Naive B cell (primary cell): ENCODE measurements at regions not wholly inside any gene's neighbourhood (a gene's known extent, or its start where the extent isn't known, plus 50 kb on each side); places are given as distances from the start of the nearest gene placed in this dataset.
"Not testable (repeated sequence)": the region's sequence is repeated elsewhere in the genome, so short reads cannot be mapped to it uniquely, and the experiment has no call there.

Experiments
- ATAC-seq, 2 donors: fragments of 150-1000 bp; cut with Tn5 transposase; 2 replicates each; pipeline ENCODE4 v1.10.0; 2021; ENCODE audit warnings: low read depth in 2 of 2, mild to moderate bottlenecking in 2 of 2, moderate library complexity in 2 of 2
- DNase-seq: peaks from one replicate; pipeline ENCODE4 v3.0.0; 2022
- H3K27ac Mint-ChIP-seq, 6 donors: one replicate each; pipeline ENCODE4 v1.8.0; 2020 to 2022; ENCODE audit warnings: mild to moderate bottlenecking in 6 of 6, mixed read lengths in 6 of 6, moderate library complexity in 5 of 6, inconsistent platforms in 2 of 6
- H3K27me3 Mint-ChIP-seq, 3 donors: one replicate each; pipeline ENCODE4 v1.8.0; 2021 to 2022; ENCODE audit warnings: mixed read lengths in 3 of 3, mild to moderate bottlenecking in 1 of 3
- H3K36me3 Mint-ChIP-seq, 2 donors: one replicate each; pipeline ENCODE4 v1.8.0; 2020 to 2022; ENCODE audit warnings: mixed read lengths in 2 of 2, inconsistent platforms in 1 of 2, mild to moderate bottlenecking in 1 of 2
- H3K4me1 Mint-ChIP-seq, 3 donors: one replicate each; pipeline ENCODE4 v1.8.0; 2020 to 2022; ENCODE audit warnings: mixed read lengths in 3 of 3, inconsistent platforms in 1 of 3, mild to moderate bottlenecking in 1 of 3, moderate library complexity in 1 of 3
- H3K4me3 Mint-ChIP-seq, 8 donors: one replicate each; pipeline ENCODE4 v1.8.0; 2020 to 2022; ENCODE audit warnings: mild to moderate bottlenecking in 8 of 8, mixed read lengths in 8 of 8, moderate library complexity in 8 of 8, inconsistent platforms in 2 of 8
- H3K9me3 Mint-ChIP-seq, 7 donors: one replicate each; pipeline ENCODE4 v1.8.0; 2020 to 2022; ENCODE audit warnings: mixed read lengths in 7 of 7, mild to moderate bottlenecking in 5 of 7, inconsistent platforms in 2 of 7, moderate library complexity in 1 of 7

- no peak overlapping the region for H3K4me3 Mint-ChIP-seq
- no peaks in the 10 kb centered on the region for H3K9me3 Mint-ChIP-seq
- no peaks in the 10 kb centered on the region for H3K36me3 Mint-ChIP-seq
- H3K4me1 Mint-ChIP-seq = no peaks in the 10 kb centered on the region
- H3K27ac Mint-ChIP-seq = no peak overlapping the region
- no peaks in the 10 kb centered on the region for H3K27me3 Mint-ChIP-seq
- no peak for ATAC-seq
- DNase-seq = no peak
Measured at GRCh38 chr10:4427532-4427931, 398.5 kb upstream of the AKR1E2 start.

GRCh38 chr10:4426866-4427265 lies 399.1 kb upstream of the AKR1E2 start:
- Mint-ChIP-seq H3K9me3 (no peaks in the 10 kb centered on the region), H3K4me1 (no peaks in the 10 kb centered on the region), H3K4me3 (no peak overlapping the region), H3K27ac (no peak overlapping the region), H3K36me3 (no peaks in the 10 kb centered on the region), H3K27me3 (no peaks in the 10 kb centered on the region)
- no peak for DNase-seq
- no peak for ATAC-seq

DNA sequence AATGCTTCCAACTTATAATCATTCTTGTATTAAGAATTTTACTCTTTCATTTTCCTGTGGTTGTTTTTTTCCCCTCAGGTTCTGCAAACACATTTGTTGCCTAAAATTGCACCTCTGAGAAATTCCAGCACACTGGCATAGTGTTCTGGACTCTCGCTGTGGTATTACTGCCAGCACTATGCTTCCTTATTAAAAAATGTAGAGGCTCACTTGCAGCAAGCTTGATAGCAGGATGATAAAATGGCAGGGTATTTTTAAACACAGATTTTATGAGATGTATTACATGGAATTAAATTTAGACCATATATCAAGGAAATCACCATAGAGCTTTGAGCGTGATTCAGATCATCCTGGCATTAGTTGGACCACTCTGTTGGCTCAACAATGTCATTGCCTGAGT lies 416.7 kb upstream of the AKR1E2 start:
- ATAC-seq = no peak
- no peak overlapping the region for H3K4me3 Mint-ChIP-seq
- no peaks in the 10 kb centered on the region for H3K27me3 Mint-ChIP-seq
- no peaks in the 10 kb centered on the region for H3K36me3 Mint-ChIP-seq
- DNase-seq = no peak
- no peak overlapping the region for H3K27ac Mint-ChIP-seq
- no peaks in the 10 kb centered on the region for H3K4me1 Mint-ChIP-seq
- H3K9me3 Mint-ChIP-seq = no peaks in the 10 kb centered on the region

DNA sequence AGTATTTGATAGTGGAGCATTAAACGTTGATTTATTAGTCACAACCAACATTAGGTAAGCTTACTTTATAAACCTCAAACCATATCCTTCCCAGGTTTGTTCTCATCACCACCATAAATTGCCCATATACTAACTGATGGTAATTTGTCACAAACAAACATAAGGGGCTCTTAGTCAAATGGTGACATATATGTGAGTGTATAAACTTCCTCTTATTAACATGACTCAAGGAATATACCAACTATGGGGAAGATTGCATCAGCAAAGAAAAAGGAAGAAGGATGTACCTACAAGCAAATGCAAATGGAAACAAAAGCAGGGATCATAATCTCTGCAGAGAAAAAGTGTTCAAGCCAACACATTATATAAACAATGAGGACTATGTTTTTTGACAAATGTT lies 418.2 kb upstream of the AKR1E2 start:
- Mint-ChIP-seq H3K9me3 (no peaks in the 10 kb centered on the region), H3K27me3 (no peaks in the 10 kb centered on the region), H3K4me1 (no peaks in the 10 kb centered on the region), H3K36me3 (no peaks in the 10 kb centered on the region), H3K4me3 (no peak overlapping the region), H3K27ac (no peak overlapping the region)
- ATAC-seq (no peak), DNase-seq (no peak)

- Mint-ChIP-seq H3K36me3 (no peaks in the 10 kb centered on the region), H3K27me3 (no peaks in the 10 kb centered on the region), H3K4me1 (no peaks in the 10 kb centered on the region), H3K27ac (no peak overlapping the region), H3K9me3 (no peaks in the 10 kb centered on the region), H3K4me3 (no peak overlapping the region)
- DNase-seq = no peak
- no peak for ATAC-seq
Measured at GRCh38 chr10:4405828-4406227, 420.2 kb upstream of the AKR1E2 start.

DNA sequence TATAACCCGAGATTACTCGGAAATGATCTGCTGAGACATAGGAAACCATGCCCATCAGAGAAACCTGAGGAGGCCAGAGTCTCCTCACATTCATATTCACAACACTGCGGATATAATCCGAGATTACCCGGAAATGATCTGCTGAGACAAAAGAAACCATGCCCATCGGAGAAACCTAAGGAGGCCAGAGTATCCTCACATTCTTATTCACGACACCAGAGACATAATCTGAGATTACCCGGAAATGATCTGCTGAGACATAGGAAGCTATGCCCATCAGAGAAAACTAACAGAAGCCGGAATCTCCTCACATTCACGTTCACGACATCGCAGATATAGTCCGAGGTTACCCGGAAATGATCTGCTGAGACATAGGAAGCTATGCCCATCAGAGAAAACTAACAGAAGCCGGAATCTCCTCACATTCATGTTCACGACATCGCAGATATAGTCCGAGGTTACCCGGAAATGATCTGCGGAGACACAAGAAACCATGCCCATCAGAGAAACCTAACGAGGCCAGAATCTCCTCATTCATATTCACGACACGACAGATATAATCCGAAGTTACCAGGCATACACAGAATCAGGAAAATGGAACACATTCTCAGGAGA lies 422.3 kb upstream of the AKR1E2 start:
- DNase-seq (no peak), ATAC-seq (no peak)
- Mint-ChIP-seq H3K4me1 (no peaks in the 10 kb centered on the region), H3K27ac (no peak overlapping the region), H3K4me3 (no peak overlapping the region), H3K9me3 (no peaks in the 10 kb centered on the region), H3K27me3 (no peaks in the 10 kb centered on the region), H3K36me3 (no peaks in the 10 kb centered on the region)

DNA sequence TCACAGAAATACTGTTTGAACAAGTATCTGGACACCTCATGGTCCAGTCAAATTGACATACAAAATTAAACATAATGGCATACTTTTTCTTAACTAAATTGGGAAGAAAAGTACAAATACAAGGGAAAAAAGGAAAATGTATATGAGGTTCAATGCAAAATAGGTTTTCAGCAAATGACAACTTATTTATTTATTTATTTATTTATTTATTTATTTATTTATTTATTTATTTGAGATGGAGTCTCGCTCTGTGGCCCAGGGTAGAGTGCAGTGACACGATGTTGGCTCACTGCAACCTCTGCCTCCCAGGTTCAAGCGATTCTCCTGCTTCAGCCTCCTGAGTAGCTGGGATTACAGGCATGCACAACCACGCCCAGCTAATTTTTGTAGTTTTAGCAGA lies 424.9 kb upstream of the AKR1E2 start:
- H3K4me3 Mint-ChIP-seq, H3K27ac Mint-ChIP-seq: not testable (repeated sequence)

DNA sequence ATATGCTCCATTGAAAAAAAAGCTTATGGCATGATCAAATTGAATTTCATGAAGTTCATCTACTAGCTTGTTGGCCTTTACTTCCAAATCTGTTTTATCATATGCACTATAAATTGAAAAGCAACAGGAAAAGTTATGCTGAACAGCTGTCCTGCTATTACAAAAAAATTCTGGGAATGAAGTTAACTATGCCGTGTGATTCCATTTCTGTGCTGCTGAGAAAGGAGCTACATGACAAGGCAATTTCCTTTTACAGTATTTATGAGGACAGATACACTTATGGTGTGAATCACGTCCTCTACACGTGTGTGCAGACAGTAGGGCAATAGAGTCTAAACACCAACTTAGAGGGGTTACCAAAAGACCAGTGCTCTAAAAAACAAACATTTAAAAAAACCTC lies 426.5 kb upstream of the AKR1E2 start:
- Mint-ChIP-seq H3K27me3 (no peaks in the 10 kb centered on the region), H3K36me3 (no peaks in the 10 kb centered on the region), H3K9me3 (no peaks in the 10 kb centered on the region), H3K4me1 (no peaks in the 10 kb centered on the region), H3K4me3 (no peak overlapping the region), H3K27ac (no peak overlapping the region)
- DNase-seq (no peak), ATAC-seq (no peak)

More for the DNA sequence above, 424.9 kb upstream of the AKR1E2 start:
- H3K36me3 Mint-ChIP-seq, H3K9me3 Mint-ChIP-seq, ATAC-seq, H3K27me3 Mint-ChIP-seq, H3K4me1 Mint-ChIP-seq, DNase-seq: not testable (repeated sequence)

- no peaks in the 10 kb centered on the region for H3K36me3 Mint-ChIP-seq
- no peaks in the 10 kb centered on the region for H3K9me3 Mint-ChIP-seq
- H3K27ac Mint-ChIP-seq = no peak overlapping the region
- ATAC-seq (no peak), DNase-seq (no peak)
- H3K4me1 Mint-ChIP-seq = no peaks in the 10 kb centered on the region
- H3K4me3 Mint-ChIP-seq = no peak overlapping the region
- no peaks in the 10 kb centered on the region for H3K27me3 Mint-ChIP-seq
Measured at GRCh38 chr10:4398602-4399001, 427.4 kb upstream of the AKR1E2 start.

GRCh38 chr10:4397337-4397736 lies 428.7 kb upstream of the AKR1E2 start:
- Mint-ChIP-seq H3K9me3 (no peaks in the 10 kb centered on the region), H3K4me3 (no peak overlapping the region), H3K4me1 (no peaks in the 10 kb centered on the region), H3K27me3 (no peaks in the 10 kb centered on the region), H3K27ac (no peak overlapping the region), H3K36me3 (no peaks in the 10 kb centered on the region)
- ATAC-seq = no peak
- no peak for DNase-seq

- ATAC-seq = no peak
- H3K27me3 Mint-ChIP-seq = peaks cover 0 to 3% (median 2%) of the 10 kb centered on the region in 3 donors
- no peak overlapping the region for H3K4me3 Mint-ChIP-seq
- no peak for DNase-seq
- H3K36me3 Mint-ChIP-seq = no peaks in the 10 kb centered on the region
- H3K27ac Mint-ChIP-seq = no peak overlapping the region
- no peaks in the 10 kb centered on the region for H3K9me3 Mint-ChIP-seq
- H3K4me1 Mint-ChIP-seq = no peaks in the 10 kb centered on the region
Measured at GRCh38 chr10:4396401-4397283, 429.4 kb upstream of the AKR1E2 start.

DNA sequence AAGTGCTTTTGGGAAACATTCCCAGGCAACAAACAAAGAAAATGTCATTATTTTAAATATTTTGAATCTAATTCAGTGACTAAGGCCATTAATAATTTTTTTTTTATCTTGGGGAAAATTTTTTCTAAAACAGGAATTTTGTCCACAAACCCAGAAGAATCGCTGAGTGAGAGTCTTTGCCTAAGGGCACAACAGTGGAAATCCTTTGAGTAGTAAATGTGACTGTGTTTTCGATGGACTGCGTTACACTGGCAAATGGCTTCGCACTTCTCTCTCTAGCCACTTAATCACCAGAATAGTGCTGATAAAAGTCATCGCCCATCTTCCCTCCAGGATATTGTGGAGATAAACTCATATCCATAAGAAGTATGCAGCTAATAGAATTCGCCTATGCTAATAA lies 430.3 kb upstream of the AKR1E2 start:
- Mint-ChIP-seq H3K36me3 (no peaks in the 10 kb centered on the region), H3K9me3 (no peaks in the 10 kb centered on the region), H3K4me1 (no peaks in the 10 kb centered on the region), H3K27ac (no peak overlapping the region), H3K4me3 (no peak overlapping the region), H3K27me3 (peaks cover 0 to 6% (median 6%) of the 10 kb centered on the region in 3 donors)
- DNase-seq = no peak
- no peak for ATAC-seq

DNA sequence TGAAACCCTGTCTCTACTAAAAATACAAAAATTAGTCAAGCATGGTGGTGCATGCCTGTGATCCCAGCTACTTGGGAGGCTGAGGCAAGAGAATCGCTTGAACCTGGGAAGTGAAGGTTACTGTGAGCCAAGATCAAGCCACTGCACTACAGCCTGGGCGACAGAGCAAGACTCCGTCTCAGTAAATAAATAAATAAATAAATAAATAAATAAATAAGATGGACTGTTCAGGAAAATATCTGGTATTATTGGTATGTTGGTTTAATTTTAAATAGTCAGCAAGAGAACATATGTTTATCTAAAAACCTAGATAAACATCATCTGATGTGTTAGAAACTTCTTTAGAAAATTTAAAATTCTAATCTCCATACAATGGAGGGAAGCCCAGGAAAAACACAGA lies 431.6 kb upstream of the AKR1E2 start:
- H3K27ac Mint-ChIP-seq, H3K9me3 Mint-ChIP-seq, H3K36me3 Mint-ChIP-seq, ATAC-seq, H3K4me3 Mint-ChIP-seq, H3K4me1 Mint-ChIP-seq, DNase-seq: not testable (repeated sequence)
- H3K27me3 Mint-ChIP-seq = peaks cover 0 to 12% (median 6%) of the 10 kb centered on the region in 3 donors

DNA sequence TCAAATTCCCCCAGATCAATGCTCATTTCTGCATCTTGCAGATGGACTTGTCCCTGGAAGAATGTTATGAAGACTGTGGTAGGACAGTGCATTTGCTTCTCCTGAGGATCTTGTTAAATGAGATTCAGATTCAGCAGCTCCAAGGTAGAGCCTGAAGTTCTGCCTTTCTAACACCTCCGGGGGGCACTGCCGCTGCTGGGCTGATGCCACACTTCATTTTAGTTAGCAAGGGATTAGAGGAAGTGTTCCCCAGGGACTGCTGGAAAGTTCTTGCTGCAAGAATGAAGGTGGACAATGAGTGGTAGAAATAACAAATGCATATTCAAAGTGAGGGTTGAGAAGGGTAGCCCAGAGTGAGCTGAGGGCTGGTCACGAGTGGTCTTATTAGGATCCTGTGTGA lies 434.3 kb upstream of the AKR1E2 start:
- no peak for ATAC-seq
- no peaks in the 10 kb centered on the region for H3K9me3 Mint-ChIP-seq
- H3K36me3 Mint-ChIP-seq = no peaks in the 10 kb centered on the region
- peaks cover 0 to 19% (median 6%) of the 10 kb centered on the region in 3 donors for H3K27me3 Mint-ChIP-seq
- no peak overlapping the region for H3K27ac Mint-ChIP-seq
- H3K4me1 Mint-ChIP-seq = no peaks in the 10 kb centered on the region
- DNase-seq = no peak
- H3K4me3 Mint-ChIP-seq = no peak overlapping the region
